Endothelial cell of umbilical vein (primary cell): ENCODE measurements at regions not wholly inside any gene's neighbourhood (a gene's known extent, or its start where the extent isn't known, plus 50 kb on each side); places are given as distances from the start of the nearest gene placed in this dataset.

Experiments
- BruUV-seq: library from RNA; stranded (reverse); fragments of 400-500 nt; replicated peaks from 2 replicates; lab custom pipeline; 2021; lab: Mats Ljungman, UMichigan
- CTCF ChIA-PET: fragments of 300-600, 350-600 bp; sonication (Branson Sonifier 250); formaldehyde crosslinking; loops from one replicate; lab custom pipeline; 2021; ENCODE audit warnings: antibody characterized with exemption, inconsistent platforms; lab: Charles Lee
- POLR2A ChIA-PET: fragments of 300-600, 350-600 bp; sonication (Branson Sonifier 250); formaldehyde crosslinking; loops from one replicate; lab custom pipeline; 2021; ENCODE audit warnings: antibody characterized with exemption, inconsistent platforms; lab: Charles Lee
- DNase-seq: peaks from one replicate; pipeline ENCODE4 v3.0.0-alpha.2; 2011; ENCODE audit warnings: low read depth, low spot score
- FAIRE-seq: peaks from 2 replicates; lab custom pipeline; 2011; peaks lifted over from hg19 to GRCh38; lab: Jason Lieb, UNC
- H2AFZ ChIP-seq: 2 replicates; pipeline ENCODE4 v1.6.0; 2012; ENCODE audit warnings: low read depth, low read length, control low read depth, inconsistent platforms
- H3K27ac ChIP-seq: 2 replicates; pipeline ENCODE4 v1.5.1; 2011; ENCODE audit warnings: low read depth, mild to moderate bottlenecking, control low read depth, low read length, moderate library complexity; ENCODE audit not compliant: insufficient read depth
- H3K27me3 ChIP-seq, 2 experiments: 2 replicates each; pipeline versions ENCODE4 v1.6.0 to v1.6.1; 2011; ENCODE audit warnings: low read length in 2 of 2, mixed read lengths in 1 of 2; ENCODE audit not compliant: control insufficient read depth in 2 of 2, insufficient read depth in 2 of 2
- H3K36me3 ChIP-seq, 2 experiments: 2 replicates in 1 of 2; 3 replicates in 1 of 2; pipeline ENCODE4 v1.5.1; 2011; ENCODE audit warnings: low read length in 2 of 2, mild to moderate bottlenecking in 1 of 2, moderate library complexity in 1 of 2; ENCODE audit not compliant: control insufficient read depth in 2 of 2, insufficient read depth in 2 of 2; ENCODE audit errors: extremely low read depth in 1 of 2
- H3K4me1 ChIP-seq: 3 replicates; pipeline ENCODE4 v1.5.1; 2011; ENCODE audit warnings: mild to moderate bottlenecking, low read length; ENCODE audit not compliant: control insufficient read depth, insufficient read depth; ENCODE audit errors: extremely low read depth
- H3K4me2 ChIP-seq: 2 replicates; pipeline ENCODE4 v1.6.1; 2011; ENCODE audit warnings: low read length, control low read depth, mixed read lengths; ENCODE audit not compliant: insufficient read depth
- H3K4me3 ChIP-seq, 3 experiments: fragments of 200-600 bp in 1 of 3; sonication (generic), shearing (Covaris generic) in 1 of 3; replicated peaks in 1 of 3; 2 replicates each; pipeline ENCODE4 v1.5.1; 2011 to 2016; ENCODE audit warnings: control low read depth in 3 of 3, low read length in 3 of 3, mild to moderate bottlenecking in 2 of 3, inconsistent platforms in 1 of 3, low read depth in 1 of 3, moderate library complexity in 1 of 3; ENCODE audit not compliant: insufficient read depth in 1 of 3
- H3K79me2 ChIP-seq: 2 replicates; pipeline ENCODE4 v1.6.0; 2012; ENCODE audit warnings: low read length, inconsistent platforms; ENCODE audit not compliant: control insufficient read depth, insufficient read depth
- H3K9ac ChIP-seq: replicated peaks from 2 replicates; pipeline ENCODE3; 2011; ENCODE audit warnings: low read length, control low read depth; ENCODE audit not compliant: insufficient read depth; ENCODE audit errors: extremely low read depth
- H3K9me1 ChIP-seq: replicated peaks from 3 replicates; pipeline ENCODE4 v1.6.0; 2011; ENCODE audit warnings: mild to moderate bottlenecking, low read length; ENCODE audit not compliant: control insufficient read depth, insufficient read depth; ENCODE audit errors: extremely low read depth
- H3K9me3 ChIP-seq: replicated peaks from 2 replicates; pipeline ENCODE4 v1.5.1; 2012; ENCODE audit warnings: low read length, inconsistent platforms; ENCODE audit not compliant: control insufficient read depth, insufficient read depth
- H4K20me1 ChIP-seq: replicated peaks from 2 replicates; pipeline ENCODE3; 2011; ENCODE audit warnings: mild to moderate bottlenecking, low read length; ENCODE audit not compliant: control insufficient read depth, insufficient read depth; ENCODE audit errors: extremely low read depth
- CTCF ChIP-seq, 2 donors: IDR thresholded peaks; 1 replicate in 1 of 2; 2 replicates in 1 of 2; pipeline ENCODE4 v1.5.1; 2011; ENCODE audit warnings: low read length in 2 of 2, mild to moderate bottlenecking in 2 of 2, moderate library complexity in 2 of 2, control low read depth in 1 of 2, inconsistent platforms in 1 of 2, low read depth in 1 of 2; ENCODE audit not compliant: insufficient read depth in 1 of 2; ENCODE audit errors: extremely low read depth in 1 of 2
- EZH2 ChIP-seq: IDR thresholded peaks from 2 replicates; pipeline ENCODE4 v1.6.1; 2012; ENCODE audit warnings: borderline replicate concordance, low read depth, mild to moderate bottlenecking, moderate library complexity, low read length, inconsistent platforms; ENCODE audit not compliant: severe bottlenecking
- FOS ChIP-seq: IDR thresholded peaks from 2 replicates; pipeline ENCODE4 v1.6.1; 2011; ENCODE audit warnings: mild to moderate bottlenecking, low read length, moderate library complexity, borderline replicate concordance; ENCODE audit not compliant: insufficient read depth
- JUN ChIP-seq: IDR thresholded peaks from 2 replicates; pipeline ENCODE4 v1.6.1; 2011; ENCODE audit warnings: borderline replicate concordance, low read depth; ENCODE audit not compliant: insufficient read length, insufficient read depth
- MYC ChIP-seq: IDR thresholded peaks from one replicate; pipeline ENCODE4 v1.6.1; 2011; ENCODE audit warnings: mild to moderate bottlenecking, low read depth, low read length
- POLR2A ChIP-seq: IDR thresholded peaks from 2 replicates; pipeline ENCODE4 v1.6.1; 2012; ENCODE audit warnings: low read depth, mild to moderate bottlenecking, control low read depth, low read length
- POLR2AphosphoS5 ChIP-seq: IDR thresholded peaks from 2 replicates; pipeline ENCODE4 v1.6.1; 2012; ENCODE audit warnings: low read depth, mild to moderate bottlenecking, control low read depth, low read length, moderate library complexity; ENCODE audit not compliant: insufficient read depth
- dilution Hi-C: fragments of 300-500 bp; cut with MboI; formaldehyde crosslinking; loops from one replicate; pipeline ENCODE4 v1.15.0; 2019; ENCODE audit warnings: low sequenced_read_pairs; ENCODE audit not compliant: extremely low pct_ligation_motif_present
- intact Hi-C: fragments of 100-400 bp; cut with micrococcal nuclease; formaldehyde crosslinking; loops from one replicate; pipeline ENCODE4 v1.10.0; 2022
- TF ChIP-seq, protein P1 (sequence below): IDR thresholded peaks from 2 replicates; pipeline ENCODE4 v1.6.1; 2011; ENCODE audit not compliant: insufficient read depth, insufficient read length

DNA sequence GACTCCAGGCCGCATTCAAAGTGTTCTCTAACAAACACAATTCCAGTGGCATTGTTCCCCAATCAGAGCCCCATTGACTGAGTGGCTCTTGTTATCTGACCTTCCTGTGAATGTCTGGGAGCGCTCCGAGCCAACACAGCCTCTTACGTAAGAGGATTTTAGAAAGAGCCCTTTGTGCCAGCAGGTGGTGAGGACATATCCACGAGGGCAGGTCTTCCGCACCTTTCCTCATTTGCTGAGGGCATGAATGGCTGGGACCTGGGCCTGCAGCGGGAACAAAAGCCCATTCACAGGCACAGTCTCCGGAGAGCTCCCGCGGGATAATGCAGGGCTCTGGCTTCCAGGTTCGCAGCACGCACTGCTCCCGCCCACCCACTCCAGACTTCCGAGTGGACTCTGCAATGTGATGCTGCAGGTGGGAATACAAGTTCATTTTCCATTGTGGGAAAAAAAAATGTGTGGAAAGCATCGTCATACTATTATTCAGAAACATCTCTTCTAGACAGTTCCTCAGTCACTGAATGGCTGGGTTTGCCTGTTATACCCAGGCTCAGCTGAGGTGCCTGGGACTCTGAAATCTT is 295.0 kb upstream of the IGFBP3 start:
- no peak overlapping the region for H3K27ac ChIP-seq
- no peak overlapping the region for H3K4me2 ChIP-seq
- no peaks in the 10 kb centered on the region for H3K27me3 ChIP-seq
- H3K36me3 ChIP-seq = no peaks in the 10 kb centered on the region
- dilution Hi-C loops = no loop called here
- no peak overlapping the region for H3K4me3 ChIP-seq
- FAIRE-seq = no peak
- intact Hi-C loops = no loop called here
- no peaks in the 10 kb centered on the region for H3K9me3 ChIP-seq
- H4K20me1 ChIP-seq = no peaks in the 10 kb centered on the region
- no peaks in the 10 kb centered on the region for H3K9me1 ChIP-seq
- TF ChIP-seq, protein P1, sequence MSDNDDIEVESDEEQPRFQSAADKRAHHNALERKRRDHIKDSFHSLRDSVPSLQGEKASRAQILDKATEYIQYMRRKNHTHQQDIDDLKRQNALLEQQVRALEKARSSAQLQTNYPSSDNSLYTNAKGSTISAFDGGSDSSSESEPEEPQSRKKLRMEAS = no peak
- TF ChIP-seq JUN (no peak), CTCF (IDR thresholded peaks at IDR 0.05; ENCODE audit: extremely low read depth in 1 of 2, insufficient read depth in 1 of 2, low read depth in 1 of 2, low read length in 2 of 2) (no peak), FOS (no peak), POLR2AphosphoS5 (no peak), POLR2A (no peak), EZH2 (no peak), MYC (no peak)
- ChIA-PET POLR2A (no interaction called here), CTCF (no interaction called here)
- no peaks in the 10 kb centered on the region for H3K79me2 ChIP-seq
- no TSS peak for BruUV-seq
- no peaks in the 10 kb centered on the region for H3K4me1 ChIP-seq
- H3K9ac ChIP-seq = no peak overlapping the region
- no peak for DNase-seq
- no peak overlapping the region for H2AFZ ChIP-seq
